ENCODE measurements at regions not wholly inside any gene's neighbourhood (a gene's known extent, or its start where the extent isn't known, plus 50 kb on each side); places are given as distances from the start of the nearest gene placed in this dataset.

- TF ChIP-seq L3MBTL2 (conservative IDR thresholded peaks at IDR 0.05) (no peak), PKNOX1 (IDR thresholded peaks at IDR 0.05) (no peak), FOXK2 (IDR thresholded peaks at IDR 0.05) (no peak), HDGF (IDR thresholded peaks at IDR 0.05; ENCODE audit: borderline replicate concordance) (no peak), TARDBP (IDR thresholded peaks at IDR 0.05) (no peak), BHLHE40 (IDR thresholded peaks at IDR 0.05; ENCODE audit: borderline replicate concordance) (no peak), SP1 (IDR thresholded peaks at IDR 0.05) (no peak), NFRKB (IDR thresholded peaks at IDR 0.05) (no peak), ARNT (IDR thresholded peaks at IDR 0.05) (no peak)
Measured at GRCh38 chr1:213744780-213745179, 243.0 kb upstream of the PROX1 start.
